ENCODE measurements at regions not wholly inside any gene's neighbourhood (a gene's known extent, or its start where the extent isn't known, plus 50 kb on each side); places are given as distances from the start of the nearest gene placed in this dataset.

GRCh38 chr18:42611134-42611533, 504.4 kb downstream of the RIT2 start:
- TF ChIP-seq YY1 (IDR thresholded peaks at IDR 0.05; ENCODE audit: insufficient read depth, insufficient read length): no peak
- no peak for TF ChIP-seq ZNF274 (IDR thresholded peaks at IDR 0.05; ENCODE audit: low read depth, low read length)

Measured in NT2/D1 (cell line).